Hepatocyte (in vitro differentiated cells): ENCODE measurements at regions not wholly inside any gene's neighbourhood (a gene's known extent, or its start where the extent isn't known, plus 50 kb on each side); places are given as distances from the start of the nearest gene placed in this dataset.

ENCODE experiments used
- CTCF ChIP-seq: fragments of 200-600 bp; sonication (generic); IDR thresholded peaks from 2 replicates; pipeline ENCODE4 v1.5.1; 2016; ENCODE audit warnings: antibody characterized with exemption, mild to moderate bottlenecking; ENCODE audit not compliant: poor library complexity
- EZH2 ChIP-seq: fragments of 200-600 bp; sonication (generic); IDR thresholded peaks from 2 replicates; pipeline ENCODE4 v1.6.1; 2016; ENCODE audit warnings: antibody characterized with exemption, mild to moderate bottlenecking, borderline replicate concordance
- EZH2phosphoT487 ChIP-seq: fragments of 200-600 bp; sonication (generic); IDR thresholded peaks from one replicate; pipeline ENCODE4 v1.6.1; 2018; ENCODE audit warnings: antibody characterized with exemption, mild to moderate bottlenecking, low read depth, moderate library complexity; ENCODE audit not compliant: unreplicated experiment, severe bottlenecking

- TF ChIP-seq CTCF, result no peak
- TF ChIP-seq EZH2, result no peak
- no peak for TF ChIP-seq EZH2phosphoT487
Observed at GRCh38 chr4:189592890-189593289, 347.8 kb upstream of the FRG1 start.
